GM19468 (cell line): ENCODE measurements at regions not wholly inside any gene's neighbourhood (a gene's known extent, or its start where the extent isn't known, plus 50 kb on each side); places are given as distances from the start of the nearest gene placed in this dataset.

ENCODE experiments used
- ATAC-seq: cut with Tn5 transposase; IDR thresholded peaks from one replicate; pipeline ENCODE4 v1.9.1; 2021; ENCODE audit warnings: mild to moderate bottlenecking, moderate library complexity, moderate number of reproducible peaks; ENCODE audit not compliant: unreplicated experiment; ENCODE audit errors: extremely low read depth

- ATAC-seq: no peak
Observed at GRCh38 chr13:95492044-95492801, 60.3 kb upstream of the CLDN10 start.

GRCh38 chr13:95494082-95494681 lies 58.3 kb upstream of the CLDN10 start:
- peak; percentile 52 for ATAC-seq

GRCh38 chr13:95496485-95496884 lies 56.0 kb upstream of the CLDN10 start:
- ATAC-seq: no peak

- no peak for ATAC-seq
Observed at GRCh38 chr13:95497381-95497807, 55.1 kb upstream of the CLDN10 start.

GRCh38 chr13:95498886-95499285 lies 53.6 kb upstream of the CLDN10 start:
- no peak for ATAC-seq

- no peak for ATAC-seq
Observed at GRCh38 chr13:95499811-95500712, 52.5 kb upstream of the CLDN10 start.

GRCh38 chr13:95502216-95502615 lies 50.3 kb upstream of the CLDN10 start:
- ATAC-seq: no peak
